Caki2 (cell line): ENCODE measurements at regions not wholly inside any gene's neighbourhood (a gene's known extent, or its start where the extent isn't known, plus 50 kb on each side); places are given as distances from the start of the nearest gene placed in this dataset.
A peak's percentile ranks its signal among the peaks of the same experiment; 100 is the strongest.
"Not testable (repeated sequence)": the region's sequence is repeated elsewhere in the genome, so short reads cannot be mapped to it uniquely, and the experiment has no call there.

Source experiments
- DNase-seq: peaks from one replicate; pipeline ENCODE4 v3.0.0-alpha.2; 2015; ENCODE audit warnings: low read depth
- in situ Hi-C: cut with HindIII; loops from 2 replicates; pipeline ENCODE4 v1.10.0; 2016; ENCODE audit warnings: low sequenced_read_pairs, low pct_unique_long_range_greater_than_20kb, mixed read lengths

- in situ Hi-C loops, DNase-seq: not testable (repeated sequence)
Measured at GRCh38 chr7:97928844-97929243, 56.6 kb upstream of the ASNS start.

GRCh38 chr7:97927790-97928748 is 55.9 kb upstream of the ASNS start:
- DNase-seq = peak; percentile 38
- in situ Hi-C loops = not testable (repeated sequence)
